PFSK-1 (cell line): ENCODE measurements at regions not wholly inside any gene's neighbourhood (a gene's known extent, or its start where the extent isn't known, plus 50 kb on each side); places are given as distances from the start of the nearest gene placed in this dataset.

Experiments
- FOXP2 ChIP-seq: optimal IDR thresholded peaks from 2 replicates; pipeline ENCODE3; 2011; ENCODE audit warnings: borderline replicate concordance, control low read depth, inconsistent platforms; ENCODE audit not compliant: insufficient read depth; ENCODE audit errors: extremely low read length, extremely low read depth
- POLR2AphosphoS5 ChIP-seq: IDR thresholded peaks from 2 replicates; pipeline ENCODE4 v1.6.1; 2012; ENCODE audit warnings: low read depth, mild to moderate bottlenecking, control low read depth, low read length, moderate library complexity
- SIN3A ChIP-seq: IDR thresholded peaks from 2 replicates; pipeline ENCODE4 v1.6.1; 2012; ENCODE audit warnings: mild to moderate bottlenecking, low read length, moderate library complexity, borderline replicate concordance; ENCODE audit not compliant: insufficient read depth
- TAF1 ChIP-seq: IDR thresholded peaks from 2 replicates; pipeline ENCODE4 v1.6.1; 2012; ENCODE audit warnings: low read length, control low read depth, borderline replicate concordance; ENCODE audit not compliant: insufficient read depth
- TF ChIP-seq, protein P1 (sequence below), 2 experiments: IDR thresholded peaks; 2 replicates each; pipeline versions ENCODE4 v1.6.1 to v1.8.0; 2011 to 2012; ENCODE audit warnings: low read depth in 2 of 2, low read length in 2 of 2, control low read depth in 1 of 2, inconsistent platforms in 1 of 2, mild to moderate bottlenecking in 1 of 2, moderate library complexity in 1 of 2; ENCODE audit not compliant: insufficient read depth in 1 of 2

- TF ChIP-seq FOXP2 = no peak
- no peak for TF ChIP-seq POLR2AphosphoS5
Observed at GRCh38 chr6:165791876-165792437, 128.9 kb upstream of the PDE10A start.

DNA sequence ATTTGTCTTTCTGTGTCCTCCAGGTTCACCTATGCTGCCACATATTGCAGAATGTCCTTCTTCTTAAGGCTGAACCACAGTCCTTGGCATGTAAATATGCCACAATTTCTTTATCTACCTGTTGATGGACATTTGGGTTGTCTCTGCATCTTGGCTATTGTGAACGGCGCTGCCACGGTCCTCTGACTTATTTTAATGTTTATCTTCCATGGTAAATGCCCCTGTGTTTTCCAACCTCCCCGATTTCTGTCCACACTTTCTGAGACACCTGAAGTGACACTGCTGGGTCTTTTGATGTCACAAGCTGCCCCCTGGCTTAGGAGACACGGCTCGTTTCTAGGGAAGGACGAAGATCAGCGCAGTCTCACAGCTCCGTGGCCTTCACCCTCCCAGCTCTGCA is 128.3 kb upstream of the PDE10A start:
- TF ChIP-seq TAF1 (no peak), SIN3A (no peak), FOXP2 (no peak), POLR2AphosphoS5 (no peak)
- TF ChIP-seq, protein P1, sequence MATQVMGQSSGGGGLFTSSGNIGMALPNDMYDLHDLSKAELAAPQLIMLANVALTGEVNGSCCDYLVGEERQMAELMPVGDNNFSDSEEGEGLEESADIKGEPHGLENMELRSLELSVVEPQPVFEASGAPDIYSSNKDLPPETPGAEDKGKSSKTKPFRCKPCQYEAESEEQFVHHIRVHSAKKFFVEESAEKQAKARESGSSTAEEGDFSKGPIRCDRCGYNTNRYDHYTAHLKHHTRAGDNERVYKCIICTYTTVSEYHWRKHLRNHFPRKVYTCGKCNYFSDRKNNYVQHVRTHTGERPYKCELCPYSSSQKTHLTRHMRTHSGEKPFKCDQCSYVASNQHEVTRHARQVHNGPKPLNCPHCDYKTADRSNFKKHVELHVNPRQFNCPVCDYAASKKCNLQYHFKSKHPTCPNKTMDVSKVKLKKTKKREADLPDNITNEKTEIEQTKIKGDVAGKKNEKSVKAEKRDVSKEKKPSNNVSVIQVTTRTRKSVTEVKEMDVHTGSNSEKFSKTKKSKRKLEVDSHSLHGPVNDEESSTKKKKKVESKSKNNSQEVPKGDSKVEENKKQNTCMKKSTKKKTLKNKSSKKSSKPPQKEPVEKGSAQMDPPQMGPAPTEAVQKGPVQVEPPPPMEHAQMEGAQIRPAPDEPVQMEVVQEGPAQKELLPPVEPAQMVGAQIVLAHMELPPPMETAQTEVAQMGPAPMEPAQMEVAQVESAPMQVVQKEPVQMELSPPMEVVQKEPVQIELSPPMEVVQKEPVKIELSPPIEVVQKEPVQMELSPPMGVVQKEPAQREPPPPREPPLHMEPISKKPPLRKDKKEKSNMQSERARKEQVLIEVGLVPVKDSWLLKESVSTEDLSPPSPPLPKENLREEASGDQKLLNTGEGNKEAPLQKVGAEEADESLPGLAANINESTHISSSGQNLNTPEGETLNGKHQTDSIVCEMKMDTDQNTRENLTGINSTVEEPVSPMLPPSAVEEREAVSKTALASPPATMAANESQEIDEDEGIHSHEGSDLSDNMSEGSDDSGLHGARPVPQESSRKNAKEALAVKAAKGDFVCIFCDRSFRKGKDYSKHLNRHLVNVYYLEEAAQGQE (IDR thresholded peaks at IDR 0.05; ENCODE audit: insufficient read depth in 1 of 2, low read depth in 2 of 2, low read length in 2 of 2) = no peak

GRCh38 chr6:165782812-165783211 is 119.8 kb upstream of the PDE10A start:
- TF ChIP-seq FOXP2 = no peak
- no peak for TF ChIP-seq TAF1
- TF ChIP-seq, protein P1 (IDR thresholded peaks at IDR 0.05; ENCODE audit: insufficient read depth in 1 of 2, low read depth in 2 of 2, low read length in 2 of 2) = no peak
- no peak for TF ChIP-seq SIN3A
- TF ChIP-seq POLR2AphosphoS5 = no peak

GRCh38 chr6:165782134-165782533 is 119.1 kb upstream of the PDE10A start:
- no peak for TF ChIP-seq TAF1
- TF ChIP-seq, protein P1 (IDR thresholded peaks at IDR 0.05; ENCODE audit: insufficient read depth in 1 of 2, low read depth in 2 of 2, low read length in 2 of 2) = no peak
- no peak for TF ChIP-seq POLR2AphosphoS5
- no peak for TF ChIP-seq FOXP2
- no peak for TF ChIP-seq SIN3A

GRCh38 chr6:165777680-165778079 is 114.6 kb upstream of the PDE10A start:
- TF ChIP-seq SIN3A (no peak), POLR2AphosphoS5 (no peak), TAF1 (no peak), FOXP2 (no peak)
- TF ChIP-seq, protein P1 (IDR thresholded peaks at IDR 0.05; ENCODE audit: insufficient read depth in 1 of 2, low read depth in 2 of 2, low read length in 2 of 2) = no peak
